ENCODE measurements at regions not wholly inside any gene's neighbourhood (a gene's known extent, or its start where the extent isn't known, plus 50 kb on each side); places are given as distances from the start of the nearest gene placed in this dataset.

GRCh38 chr5:161189452-161189851 is 337.4 kb upstream of the ATP10B start:
- CTCF ChIA-PET: interaction anchor here (0.8 kb wide), 1 partner anchor 291 kb away, joined by 6 read pairs; no protein-coding TSS in a partner anchor
- no peak for DNase-seq
- no peaks in the 10 kb centered on the region for H3K9me3 Mint-ChIP-seq (ENCODE audit: low read depth, unreplicated experiment)
- no peaks in the 10 kb centered on the region for H3K27me3 Mint-ChIP-seq (ENCODE audit: unreplicated experiment)
- no peak overlapping the region for H3K27ac Mint-ChIP-seq (ENCODE audit: unreplicated experiment)
- H3K4me3 Mint-ChIP-seq (ENCODE audit: low read depth, unreplicated experiment): no peak overlapping the region
- H3K36me3 Mint-ChIP-seq (ENCODE audit: insufficient read depth, unreplicated experiment): no peaks in the 10 kb centered on the region
- TF ChIP-seq CTCF (IDR thresholded peaks at IDR 0.05; ENCODE audit: unreplicated experiment): no peak
- no TSS peak for BruUV-seq (replicated peaks)
- intact Hi-C loops (cut with micrococcal nuclease; ENCODE audit: unreplicated experiment): no loop called here
- H3K4me1 Mint-ChIP-seq (ENCODE audit: low read depth, unreplicated experiment): peaks cover 9% of the 10 kb centered on the region

- no TSS peak for BruUV-seq (replicated peaks)
- Mint-ChIP-seq H3K27me3 (ENCODE audit: unreplicated experiment) (no peaks in the 10 kb centered on the region), H3K4me1 (ENCODE audit: low read depth, unreplicated experiment) (no peaks in the 10 kb centered on the region), H3K27ac (ENCODE audit: unreplicated experiment) (no peak overlapping the region), H3K4me3 (ENCODE audit: low read depth, unreplicated experiment) (no peak overlapping the region), H3K9me3 (ENCODE audit: low read depth, unreplicated experiment) (peaks cover 6% of the 10 kb centered on the region), H3K36me3 (ENCODE audit: insufficient read depth, unreplicated experiment) (no peaks in the 10 kb centered on the region)
- CTCF ChIA-PET: no interaction called here
- TF ChIP-seq CTCF (IDR thresholded peaks at IDR 0.05; ENCODE audit: unreplicated experiment): no peak
- DNase-seq: no peak
- intact Hi-C loops (cut with micrococcal nuclease; ENCODE audit: unreplicated experiment): no loop called here
These were observed 331.5 kb upstream of the ATP10B start for GRCh38 chr5:161183559-161183958.

GRCh38 chr5:161176221-161176620 is 324.2 kb upstream of the ATP10B start:
- Mint-ChIP-seq H3K36me3 (ENCODE audit: insufficient read depth, unreplicated experiment) (no peaks in the 10 kb centered on the region), H3K27me3 (ENCODE audit: unreplicated experiment) (no peaks in the 10 kb centered on the region), H3K4me1 (ENCODE audit: low read depth, unreplicated experiment) (no peaks in the 10 kb centered on the region), H3K9me3 (ENCODE audit: low read depth, unreplicated experiment) (peaks cover 10% of the 10 kb centered on the region), H3K27ac (ENCODE audit: unreplicated experiment) (no peak overlapping the region), H3K4me3 (ENCODE audit: low read depth, unreplicated experiment) (no peak overlapping the region)
- no TSS peak for BruUV-seq (replicated peaks)
- CTCF ChIA-PET: interaction anchor here (0.7 kb wide), 1 partner anchor 1511 kb away, joined by 5 read pairs; no protein-coding TSS in a partner anchor
- no peak for DNase-seq
- TF ChIP-seq CTCF (IDR thresholded peaks at IDR 0.05; ENCODE audit: unreplicated experiment): no peak
- intact Hi-C loops (cut with micrococcal nuclease; ENCODE audit: unreplicated experiment): no loop called here

DNA sequence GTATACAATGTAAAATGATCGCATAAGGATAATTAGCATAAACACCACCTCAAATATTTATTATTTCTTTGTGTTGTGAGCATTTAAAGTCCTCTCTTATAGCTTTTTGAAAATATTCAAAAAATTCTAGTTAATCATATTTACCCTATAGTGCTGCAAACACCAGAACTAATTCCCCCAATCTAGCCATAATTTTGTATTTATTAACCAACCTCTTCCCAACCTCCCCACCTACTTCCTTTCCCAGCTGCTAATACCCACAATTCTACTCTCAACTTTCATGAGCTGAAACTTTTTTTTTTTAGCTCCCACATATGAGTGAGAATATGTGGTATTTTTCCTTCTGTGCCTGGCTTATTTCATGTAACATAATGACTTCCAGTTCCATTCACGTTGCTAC is 317.8 kb upstream of the ATP10B start:
- intact Hi-C loops (cut with micrococcal nuclease; ENCODE audit: unreplicated experiment): no loop called here
- TF ChIP-seq CTCF (IDR thresholded peaks at IDR 0.05; ENCODE audit: unreplicated experiment): no peak
- BruUV-seq (replicated peaks): no TSS peak
- Mint-ChIP-seq H3K4me1 (ENCODE audit: low read depth, unreplicated experiment) (no peaks in the 10 kb centered on the region), H3K4me3 (ENCODE audit: low read depth, unreplicated experiment) (no peak overlapping the region), H3K27me3 (ENCODE audit: unreplicated experiment) (no peaks in the 10 kb centered on the region), H3K27ac (ENCODE audit: unreplicated experiment) (no peak overlapping the region), H3K9me3 (ENCODE audit: low read depth, unreplicated experiment) (peaks cover 10% of the 10 kb centered on the region), H3K36me3 (ENCODE audit: insufficient read depth, unreplicated experiment) (no peaks in the 10 kb centered on the region)
- CTCF ChIA-PET: interaction anchor here (0.6 to 0.7 kb wide), 3 partner anchors 23 to 223 kb away, joined by 4 to 5 read pairs (median 4); no protein-coding TSS in a partner anchor
- no peak for DNase-seq

Measured in Calu3 (cell line).